ENCODE measurements at regions not wholly inside any gene's neighbourhood (a gene's known extent, or its start where the extent isn't known, plus 50 kb on each side); places are given as distances from the start of the nearest gene placed in this dataset.

GRCh38 chr2:33709951-33710350 is 110.9 kb upstream of the FAM98A start:
- no peak for TF ChIP-seq TAF1 (conservative IDR thresholded peaks at IDR 0.05)
- TF ChIP-seq CTCF (IDR thresholded peaks at IDR 0.05; ENCODE audit: low read depth, low read length, missing input control) = no peak
- TF ChIP-seq REST (IDR thresholded peaks at IDR 0.05) = no peak
- no peak for TF ChIP-seq MAX (IDR thresholded peaks at IDR 0.05)
- TF ChIP-seq JUND (IDR thresholded peaks at IDR 0.05) = no peak
- no peak for TF ChIP-seq GABPA (IDR thresholded peaks at IDR 0.05 in 1 of 2, conservative IDR thresholded peaks at IDR 0.05 in 1 of 2)
